ENCODE measurements at regions not wholly inside any gene's neighbourhood (a gene's known extent, or its start where the extent isn't known, plus 50 kb on each side); places are given as distances from the start of the nearest gene placed in this dataset.

- no peak for TF ChIP-seq BHLHE40 (IDR thresholded peaks at IDR 0.05; ENCODE audit: low read depth, low read length)
- no peak for TF ChIP-seq SMC3 (IDR thresholded peaks at IDR 0.05; ENCODE audit: low read depth, low read length)
Measured at GRCh38 chr2:16190446-16191270, 250.3 kb downstream of the MYCN start.

All from IMR-90 (cell line).